H9 (cell line): ENCODE measurements at regions not wholly inside any gene's neighbourhood (a gene's known extent, or its start where the extent isn't known, plus 50 kb on each side); places are given as distances from the start of the nearest gene placed in this dataset.

Experiments used
- DNase-seq: peaks from one replicate; pipeline ENCODE4 v3.0.0-alpha.2; 2017
- H2AFZ ChIP-seq: one replicate; pipeline ENCODE4 v1.6.1; 2013; ENCODE audit warnings: mild to moderate bottlenecking, low read length, control low read depth, moderate library complexity
- H2AK5ac ChIP-seq: 2 replicates; pipeline ENCODE4 v1.6.1; 2013; ENCODE audit warnings: low read length, control low read depth, mixed read lengths; ENCODE audit not compliant: insufficient read length
- H2BK120ac ChIP-seq: one replicate; pipeline ENCODE4 v1.6.1; 2013; ENCODE audit warnings: low read depth, mild to moderate bottlenecking, low read length, control low read depth, inconsistent platforms; ENCODE audit not compliant: poor library complexity, severe bottlenecking
- H2BK12ac ChIP-seq: 2 replicates; pipeline ENCODE4 v1.6.1; 2013; ENCODE audit warnings: low read length, control low read depth, mixed read lengths, low read depth; ENCODE audit not compliant: insufficient read length
- H2BK15ac ChIP-seq: 2 replicates; pipeline ENCODE4 v1.6.1; 2013; ENCODE audit warnings: low read depth, low read length, control low read depth
- H2BK20ac ChIP-seq: one replicate; pipeline ENCODE4 v1.6.1; 2013; ENCODE audit warnings: low read depth, mild to moderate bottlenecking, low read length, control low read depth, inconsistent platforms; ENCODE audit not compliant: poor library complexity, severe bottlenecking
- H2BK5ac ChIP-seq: 2 replicates; pipeline ENCODE4 v1.6.1; 2013; ENCODE audit warnings: low read length, control low read depth, mixed read lengths; ENCODE audit not compliant: insufficient read length
- H3K14ac ChIP-seq: 2 replicates; pipeline ENCODE4 v1.6.1; 2013; ENCODE audit warnings: low read length, control low read depth; ENCODE audit not compliant: insufficient read depth
- H3K18ac ChIP-seq: 2 replicates; pipeline ENCODE4 v1.6.1; 2013; ENCODE audit warnings: low read depth, mild to moderate bottlenecking, mixed read lengths, low read length, control low read depth; ENCODE audit not compliant: insufficient read length
- H3K23ac ChIP-seq: 2 replicates; pipeline ENCODE4 v1.6.1; 2013; ENCODE audit warnings: low read length, control low read depth, mixed read lengths, low read depth; ENCODE audit not compliant: insufficient read length
- H3K23me2 ChIP-seq: 2 replicates; pipeline ENCODE4 v1.6.1; 2013; ENCODE audit warnings: low read depth, mild to moderate bottlenecking, mixed read lengths, low read length, control low read depth; ENCODE audit not compliant: insufficient read length, poor library complexity, severe bottlenecking
- H3K27ac ChIP-seq: 2 replicates; pipeline ENCODE4 v1.5.1; 2013; ENCODE audit warnings: low read length, control low read depth, mixed read lengths, low read depth; ENCODE audit not compliant: insufficient read length
- H3K27me3 ChIP-seq: 2 replicates; pipeline ENCODE4 v1.6.1; 2013; ENCODE audit warnings: low read length, control low read depth, inconsistent platforms; ENCODE audit not compliant: insufficient read depth
- H3K4ac ChIP-seq: 2 replicates; pipeline ENCODE4 v1.6.1; 2013; ENCODE audit warnings: low read depth, mild to moderate bottlenecking, control low read depth, inconsistent platforms, low read length, moderate library complexity
- H3K4me1 ChIP-seq: 2 replicates; pipeline ENCODE4 v1.6.1; 2013; ENCODE audit warnings: low read length, control low read depth, inconsistent platforms; ENCODE audit not compliant: insufficient read depth
- H3K4me2 ChIP-seq: 2 replicates; pipeline ENCODE4 v1.6.1; 2013; ENCODE audit warnings: low read length, control low read depth, mixed read lengths; ENCODE audit not compliant: insufficient read length, insufficient read depth
- H3K56ac ChIP-seq: 2 replicates; pipeline ENCODE4 v1.6.1; 2013; ENCODE audit warnings: low read depth, mild to moderate bottlenecking, mixed read lengths, low read length, control low read depth; ENCODE audit not compliant: insufficient read length
- H3K79me1 ChIP-seq: 2 replicates; pipeline ENCODE4 v1.6.1; 2013; ENCODE audit warnings: low read depth, mild to moderate bottlenecking, moderate library complexity, low read length, control low read depth, inconsistent platforms; ENCODE audit not compliant: insufficient read depth, poor library complexity, severe bottlenecking
- H3K79me2 ChIP-seq: 2 replicates; pipeline ENCODE4 v1.6.1; 2013; ENCODE audit warnings: low read length, control low read depth, inconsistent platforms; ENCODE audit not compliant: insufficient read depth
- H3K9ac ChIP-seq: 2 replicates; pipeline ENCODE4 v1.6.1; 2013; ENCODE audit warnings: low read length, control low read depth, mixed read lengths; ENCODE audit not compliant: insufficient read length; ENCODE audit errors: extremely low read depth
- H3K9me3 ChIP-seq: one replicate; pipeline ENCODE4 v1.6.1; 2013; ENCODE audit warnings: low read depth, low read length, inconsistent platforms; ENCODE audit not compliant: control insufficient read depth
- H3T11ph ChIP-seq: one replicate; pipeline ENCODE4 v1.6.1; 2013; ENCODE audit warnings: mild to moderate bottlenecking, low read length, control low read depth, inconsistent platforms
- H4K20me1 ChIP-seq: one replicate; pipeline ENCODE4 v1.6.1; 2013; ENCODE audit not compliant: control insufficient read depth, insufficient read length, insufficient read depth
- H4K5ac ChIP-seq: 2 replicates; pipeline ENCODE4 v1.6.1; 2013; ENCODE audit warnings: low read depth, mild to moderate bottlenecking, mixed read lengths, low read length, control low read depth; ENCODE audit not compliant: insufficient read length
- H4K8ac ChIP-seq: replicated peaks from 2 replicates; pipeline ENCODE4 v1.6.1; 2013; ENCODE audit warnings: low read length, control low read depth, mixed read lengths, low read depth; ENCODE audit not compliant: insufficient read length
- H4K91ac ChIP-seq: 2 replicates; pipeline ENCODE4 v1.6.1; 2013; ENCODE audit warnings: low read depth, mild to moderate bottlenecking, moderate library complexity, mixed read lengths, low read length, control low read depth; ENCODE audit not compliant: insufficient read length
- H3K27ac Mint-ChIP-seq, 3 experiments: 2 replicates in 2 of 3; 3 replicates in 1 of 3; pipeline ENCODE4 v1.8.0; 2020 to 2021; ENCODE audit warnings: mixed read lengths in 3 of 3, mild to moderate bottlenecking in 1 of 3, moderate library complexity in 1 of 3
- H3K27me3 Mint-ChIP-seq: 2 replicates; pipeline ENCODE4 v1.8.0; 2021; ENCODE audit warnings: low read depth, mild to moderate bottlenecking, moderate library complexity, mixed read lengths
- H3K36me3 Mint-ChIP-seq, 3 experiments: 2 replicates in 2 of 3; 3 replicates in 1 of 3; pipeline ENCODE4 v1.8.0; 2020 to 2021; ENCODE audit warnings: low read depth in 3 of 3, mixed read lengths in 3 of 3; ENCODE audit not compliant: insufficient read depth in 1 of 3
- H3K4me1 Mint-ChIP-seq, 2 experiments: 2 replicates each; pipeline ENCODE4 v1.8.0; 2020; ENCODE audit warnings: mixed read lengths in 2 of 2
- H3K4me3 Mint-ChIP-seq, 2 experiments: 2 replicates in 1 of 2; 3 replicates in 1 of 2; pipeline ENCODE4 v1.8.0; 2020 to 2021; ENCODE audit warnings: mild to moderate bottlenecking in 2 of 2, mixed read lengths in 2 of 2, moderate library complexity in 1 of 2
- H3K9me3 Mint-ChIP-seq, 2 experiments: 2 replicates in 1 of 2; 3 replicates in 1 of 2; pipeline ENCODE4 v1.8.0; 2020; ENCODE audit warnings: mild to moderate bottlenecking in 2 of 2, mixed read lengths in 2 of 2, moderate library complexity in 1 of 2
- CTCF ChIP-seq: fragments of 200-600 bp; sonication (generic); conservative IDR thresholded peaks from 3 replicates; pipeline ENCODE4 v1.8.0; 2021; ENCODE audit warnings: antibody characterized with exemption, mild to moderate bottlenecking
- WGBS: extraction: QIAGEN DNeasy Blood & Tissue Kit; methylation state at CpG from one replicate; pipeline ENCODE4 v1.1.7; 2013; ENCODE audit warnings: missing lambda C conversion rate, low lambda C conversion rate, mixed read lengths; ENCODE audit not compliant: insufficient read length; ENCODE audit errors: extremely low coverage; 5-methylcytosine and 5-hydroxymethylcytosine counted together

- no peak for DNase-seq
- Histone ChIP-seq H3K27me3 (no peaks in the 10 kb centered on the region), H4K5ac (no peak overlapping the region), H3K56ac (no peak overlapping the region), H3K9ac (no peak overlapping the region), H3K27ac (no peak overlapping the region), H3K18ac (no peak overlapping the region), H2BK5ac (no peak overlapping the region), H2BK120ac (no peak overlapping the region), H4K8ac (no peak overlapping the region), H3K14ac (no peak overlapping the region), H3K9me3 (no peaks in the 10 kb centered on the region), H2BK12ac (no peak overlapping the region), H3K4me1 (no peaks in the 10 kb centered on the region), H3K4ac (no peak overlapping the region), H3K79me2 (no peaks in the 10 kb centered on the region), H2BK15ac (no peak overlapping the region), H3K79me1 (no peaks in the 10 kb centered on the region), H3K23me2 (no peaks in the 10 kb centered on the region), H3T11ph (no peak overlapping the region), H2BK20ac (no peak overlapping the region), H3K4me2 (no peak overlapping the region), H4K91ac (no peak overlapping the region), H2AFZ (no peak overlapping the region), H4K20me1 (no peaks in the 10 kb centered on the region), H2AK5ac (no peak overlapping the region), H3K23ac (no peak overlapping the region)
- no peaks in the 10 kb centered on the region for H3K36me3 Mint-ChIP-seq
- no peaks in the 10 kb centered on the region for H3K9me3 Mint-ChIP-seq
- peaks cover 4 to 5% of the 10 kb centered on the region in 2 experiments for H3K4me1 Mint-ChIP-seq
- WGBS = no CpG with 5 or more reads among the region's 3 CpGs
- no peak overlapping the region for H3K27ac Mint-ChIP-seq
- H3K27me3 Mint-ChIP-seq = no peaks in the 10 kb centered on the region
- H3K4me3 Mint-ChIP-seq = no peak overlapping the region
- TF ChIP-seq CTCF = peak; percentile 38; the same call in 2 of the 3 replicates
Observed at GRCh38 chr9:71624728-71625127, 143.6 kb downstream of the CEMIP2 start.
